GM12873 (cell line): ENCODE measurements at regions not wholly inside any gene's neighbourhood (a gene's known extent, or its start where the extent isn't known, plus 50 kb on each side); places are given as distances from the start of the nearest gene placed in this dataset.

Source experiments
- TF ChIP-seq, protein P1 (sequence below): IDR thresholded peaks from 2 replicates; pipeline ENCODE4 v1.5.1; 2012; ENCODE audit warnings: low read depth, mild to moderate bottlenecking, moderate library complexity, low read length, control low read depth; ENCODE audit not compliant: insufficient read depth; ENCODE audit errors: missing control alignments

DNA sequence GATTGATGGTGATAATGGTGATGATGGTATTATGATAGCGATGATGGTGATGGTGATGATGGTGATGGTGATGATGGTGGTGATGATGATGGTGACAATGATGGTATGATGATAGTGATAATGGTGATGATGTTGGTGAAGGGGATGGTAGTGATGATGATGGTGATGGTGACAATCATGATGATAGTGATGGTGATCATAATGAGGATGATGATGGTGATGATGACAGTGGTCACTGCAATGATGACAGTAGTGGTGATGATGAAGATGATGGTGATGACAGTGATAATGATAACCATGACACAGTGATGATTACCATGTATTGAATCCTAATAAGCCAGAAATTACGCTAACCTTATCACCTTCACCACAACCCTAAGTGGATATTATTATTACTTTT, 128.2 kb downstream of the SHANK2 start:
- TF ChIP-seq, protein P1, sequence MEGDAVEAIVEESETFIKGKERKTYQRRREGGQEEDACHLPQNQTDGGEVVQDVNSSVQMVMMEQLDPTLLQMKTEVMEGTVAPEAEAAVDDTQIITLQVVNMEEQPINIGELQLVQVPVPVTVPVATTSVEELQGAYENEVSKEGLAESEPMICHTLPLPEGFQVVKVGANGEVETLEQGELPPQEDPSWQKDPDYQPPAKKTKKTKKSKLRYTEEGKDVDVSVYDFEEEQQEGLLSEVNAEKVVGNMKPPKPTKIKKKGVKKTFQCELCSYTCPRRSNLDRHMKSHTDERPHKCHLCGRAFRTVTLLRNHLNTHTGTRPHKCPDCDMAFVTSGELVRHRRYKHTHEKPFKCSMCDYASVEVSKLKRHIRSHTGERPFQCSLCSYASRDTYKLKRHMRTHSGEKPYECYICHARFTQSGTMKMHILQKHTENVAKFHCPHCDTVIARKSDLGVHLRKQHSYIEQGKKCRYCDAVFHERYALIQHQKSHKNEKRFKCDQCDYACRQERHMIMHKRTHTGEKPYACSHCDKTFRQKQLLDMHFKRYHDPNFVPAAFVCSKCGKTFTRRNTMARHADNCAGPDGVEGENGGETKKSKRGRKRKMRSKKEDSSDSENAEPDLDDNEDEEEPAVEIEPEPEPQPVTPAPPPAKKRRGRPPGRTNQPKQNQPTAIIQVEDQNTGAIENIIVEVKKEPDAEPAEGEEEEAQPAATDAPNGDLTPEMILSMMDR: no peak

DNA sequence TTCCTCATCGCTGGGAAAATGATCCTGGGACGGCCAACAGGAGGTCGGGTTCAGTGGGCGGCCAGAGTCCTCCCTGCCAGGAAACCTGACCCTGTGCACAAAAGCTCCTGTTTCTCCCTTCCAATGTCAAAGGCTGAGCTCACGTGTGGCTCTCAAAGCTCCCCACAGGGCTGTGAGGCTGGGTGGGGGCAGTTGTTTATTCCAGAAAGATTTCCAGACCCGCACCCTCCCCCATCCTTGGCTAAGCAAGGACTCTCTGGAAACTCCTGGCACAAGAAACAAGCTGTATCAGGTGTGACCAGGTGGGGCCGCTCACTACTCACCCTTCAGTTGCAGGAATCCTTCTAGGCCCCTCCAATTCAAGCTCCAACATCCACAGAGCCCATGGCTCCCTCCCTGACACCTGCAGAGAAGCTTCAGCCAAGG, 131.9 kb downstream of the SHANK2 start:
- TF ChIP-seq, protein P1: peak; percentile 38

DNA sequence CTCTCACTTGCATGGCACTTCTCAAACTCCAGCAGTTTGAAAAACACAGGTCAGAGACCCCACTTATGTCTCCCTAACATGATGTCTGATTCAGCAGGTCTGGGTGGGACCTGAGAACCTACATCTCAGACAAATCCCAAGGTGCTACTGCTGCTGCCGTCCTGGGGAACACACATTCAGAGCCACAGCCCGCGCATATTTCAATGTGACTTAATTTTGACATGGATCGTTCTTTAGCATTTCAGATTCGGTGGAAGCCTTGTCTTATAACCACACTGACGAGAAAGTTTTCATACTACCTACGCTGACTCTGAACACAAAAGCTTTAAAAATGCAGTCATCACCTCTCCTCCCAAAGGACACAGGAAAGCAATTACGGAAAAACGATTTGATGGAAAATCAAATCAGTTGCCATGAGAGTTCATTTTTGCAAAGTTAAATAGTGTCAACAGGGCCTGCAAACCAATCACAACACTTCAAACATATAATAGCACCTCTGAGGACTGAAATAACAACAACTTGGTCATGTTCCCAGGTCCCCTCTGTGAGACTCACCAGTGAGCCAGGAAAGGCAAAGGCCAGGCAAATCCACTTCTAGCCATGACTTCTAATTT, 132.6 kb downstream of the SHANK2 start:
- TF ChIP-seq, protein P1: no peak

DNA sequence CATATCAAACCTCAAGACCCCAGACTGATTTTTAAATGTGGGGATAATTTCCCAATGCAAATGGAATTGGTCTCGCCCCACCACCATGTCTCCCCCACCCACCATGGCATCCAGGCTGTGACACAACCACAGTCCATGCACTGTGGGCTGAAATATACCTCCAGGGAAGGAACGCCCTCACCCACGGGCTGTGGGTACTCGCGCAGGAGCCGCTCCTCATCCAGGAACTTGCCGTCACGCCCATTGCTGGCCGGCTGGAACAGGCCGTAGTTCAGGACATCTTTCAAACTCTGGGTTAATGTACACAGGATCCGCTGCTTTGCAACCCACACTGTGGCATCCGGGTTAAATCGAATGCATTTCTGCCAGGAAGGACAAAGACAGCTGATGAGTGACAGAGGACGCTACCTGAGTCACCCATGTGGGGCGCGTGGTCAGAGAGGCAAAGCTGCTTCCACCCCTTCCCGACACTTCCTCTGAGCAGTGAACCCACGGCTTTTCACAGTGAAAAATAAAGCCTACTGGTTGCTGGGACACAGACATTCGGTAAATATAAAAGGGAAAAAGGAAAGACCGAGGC, 133.6 kb downstream of the SHANK2 start:
- TF ChIP-seq, protein P1: no peak

DNA sequence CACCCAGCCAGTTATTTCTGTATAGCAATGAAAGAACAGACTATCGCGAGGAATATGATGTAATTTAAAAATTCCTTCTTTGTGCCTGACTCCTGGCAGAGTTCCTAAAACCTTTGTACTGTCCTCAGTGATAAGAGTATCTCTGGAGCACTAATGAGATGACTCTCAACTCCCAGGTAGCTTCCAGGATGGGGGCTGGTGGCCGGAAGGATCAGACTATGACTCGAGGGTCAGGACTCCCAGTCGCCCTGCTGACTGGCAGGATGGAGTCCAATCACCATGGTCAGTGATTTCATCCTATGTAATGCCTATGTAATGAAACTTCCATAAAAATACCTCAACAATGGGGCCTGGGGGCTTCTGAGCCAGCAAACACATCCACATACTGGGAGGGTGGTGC, 135.1 kb downstream of the SHANK2 start:
- TF ChIP-seq, protein P1: no peak

DNA sequence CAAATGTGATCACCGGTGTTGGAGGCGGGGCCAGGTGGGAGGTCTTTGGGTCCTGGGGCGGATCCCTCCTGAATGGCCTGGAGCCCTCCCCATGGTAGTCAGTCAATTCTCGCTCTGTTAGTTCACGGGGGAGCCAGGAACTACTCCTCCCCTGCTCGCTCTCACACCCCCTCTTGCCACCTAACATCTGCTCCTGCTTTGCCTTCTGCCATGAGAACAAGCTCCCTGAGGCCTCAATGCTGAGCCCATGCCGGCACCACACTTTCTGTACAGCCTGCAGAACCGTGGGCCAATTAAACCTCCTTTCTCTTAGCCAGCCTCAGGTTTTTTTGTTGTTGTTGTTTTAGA, 135.7 kb downstream of the SHANK2 start:
- TF ChIP-seq, protein P1: no peak

DNA sequence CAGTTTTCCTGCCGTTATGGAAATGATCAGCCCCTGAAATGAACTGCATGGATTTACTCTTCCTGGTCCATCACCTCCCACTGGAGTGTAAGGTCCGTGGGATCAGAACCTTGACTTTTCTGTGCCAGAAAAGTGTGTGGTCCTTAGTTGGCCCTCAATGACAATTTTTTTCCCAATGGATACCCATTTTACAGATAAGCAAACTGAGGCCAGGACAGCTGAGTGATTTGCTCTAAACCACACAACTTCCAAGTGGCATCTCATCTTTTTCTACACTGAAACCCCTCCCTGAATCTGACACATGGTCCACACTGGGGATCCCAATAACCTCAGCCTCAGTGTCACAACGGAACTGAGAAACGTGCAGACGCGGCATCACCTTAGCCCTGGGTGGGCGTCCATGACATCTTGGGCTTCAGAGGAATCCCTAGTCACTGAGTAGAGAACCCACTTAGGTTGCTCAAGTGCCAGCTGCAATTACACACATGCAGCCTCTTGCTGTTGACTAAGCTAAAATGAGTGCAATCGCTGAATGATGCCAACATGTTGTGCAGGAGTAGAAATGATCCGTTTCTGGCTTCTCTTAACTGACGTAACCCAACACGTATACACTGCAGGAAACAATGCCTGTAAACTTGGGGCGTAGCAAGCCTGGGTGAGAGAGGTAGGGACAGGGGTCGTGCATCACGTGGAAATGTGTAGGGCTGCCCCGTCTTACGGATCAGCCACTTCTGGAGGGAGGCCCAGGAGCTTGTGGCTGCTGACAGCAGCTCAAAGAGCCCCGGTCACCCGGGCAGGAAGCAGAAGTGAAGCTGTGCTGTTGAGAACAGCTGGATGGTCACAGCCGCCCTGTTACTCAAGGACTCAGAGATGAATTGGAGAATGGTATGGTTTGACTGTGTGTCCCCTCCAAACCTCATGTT, 136.3 kb downstream of the SHANK2 start:
- TF ChIP-seq, protein P1: no peak
